Left cardiac atrium (tissue), 4 donors: ENCODE measurements at regions not wholly inside any gene's neighbourhood (a gene's known extent, or its start where the extent isn't known, plus 50 kb on each side); places are given as distances from the start of the nearest gene placed in this dataset.

Experiments used
- ATAC-seq, 2 donors: fragments of 200-7000 bp; cut with Tn5 transposase; one replicate each; pipeline ENCODE4 v1.9.1; 2020; ENCODE audit warnings: mild to moderate bottlenecking in 2 of 2, moderate library complexity in 2 of 2
- DNase-seq: peaks from one replicate; pipeline ENCODE4 v3.0.0-alpha.2; 2020
- intact Hi-C, 2 donors: fragments of 100-400 bp; cut with DNase I; formaldehyde crosslinking; loops; one replicate each; pipeline versions ENCODE4 v1.14.1 to v1.15.1; 2022 to 2023
- donor health status: DM: no; HTN: yes; CAD: no.
- donor health status: DM: no; HTN: yes; CAD: no; lungs with severe emphysema.
- donor health status: DM: yes; HTN: yes; CAD: no.
- donor health status: Dilated cardiomyopathy.

DNA sequence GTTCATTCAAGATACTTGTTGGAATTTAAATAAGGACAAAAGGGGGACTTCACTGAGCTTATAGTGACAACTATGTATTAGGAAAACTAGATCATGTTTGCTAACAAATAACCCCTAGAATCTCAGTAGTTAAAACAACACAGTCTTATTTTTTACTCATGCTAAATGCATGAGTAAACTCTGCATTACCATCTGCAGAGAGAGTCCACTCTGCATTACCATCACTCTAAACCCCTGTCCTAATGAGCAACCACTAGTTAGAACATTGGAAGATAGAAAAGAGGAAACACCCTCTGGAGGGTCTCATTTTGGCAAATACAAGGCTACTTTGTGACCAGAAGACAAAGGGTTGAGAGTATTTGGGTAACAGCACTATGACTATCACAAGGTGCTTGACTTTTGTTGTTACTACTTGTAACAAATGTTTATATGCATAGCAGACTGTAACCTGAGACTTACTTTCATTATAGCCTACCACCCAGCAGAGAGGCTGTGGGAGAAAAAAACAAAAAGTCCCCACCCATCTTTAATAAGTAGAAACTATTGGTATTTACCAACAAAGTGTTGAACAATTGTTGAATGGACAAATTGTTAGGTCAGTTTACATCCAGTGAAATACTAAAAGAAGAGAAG is 99.1 kb downstream of the OXSM start:
- ATAC-seq (no peak), DNase-seq (no peak)
- intact Hi-C loops = no loop called here

DNA sequence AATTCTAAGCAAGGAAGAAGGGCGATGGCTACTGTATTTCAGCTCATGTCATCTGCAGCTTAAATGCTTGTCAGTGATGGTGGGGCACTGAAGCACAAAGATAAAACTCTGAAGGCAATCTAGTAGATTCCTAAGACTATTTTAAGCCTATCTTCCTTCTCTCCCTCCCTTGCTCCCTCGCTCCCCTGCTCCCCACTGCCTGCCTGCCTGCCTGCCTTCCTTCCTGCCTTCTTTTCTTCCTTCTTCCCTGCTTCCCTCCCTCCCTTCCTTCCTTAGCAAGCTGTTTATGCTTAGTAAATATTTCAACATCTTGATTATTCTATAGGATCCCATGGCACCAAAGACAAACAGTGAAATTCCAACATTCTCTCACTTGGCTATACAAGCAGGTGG is 99.6 kb downstream of the OXSM start:
- intact Hi-C loops = no loop called here

DNA sequence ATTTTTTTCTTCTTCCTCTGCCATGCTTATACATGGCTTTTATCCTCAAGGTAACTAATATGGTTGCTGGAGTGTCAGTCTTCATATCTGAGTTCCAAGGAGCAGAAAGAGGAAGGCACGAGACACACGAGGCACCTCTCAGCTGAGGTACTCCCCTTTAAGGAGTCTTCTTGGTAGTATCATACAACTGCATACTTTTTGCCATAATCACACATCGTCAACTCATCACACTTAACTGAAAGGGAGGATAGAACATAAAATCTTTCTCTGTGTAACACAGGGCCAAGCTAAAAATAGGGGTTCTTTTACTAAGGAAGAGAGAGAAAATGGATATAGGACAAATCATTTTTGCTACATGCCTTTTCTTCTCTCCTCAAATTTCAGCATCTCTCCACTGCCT is 104.2 kb downstream of the OXSM start:
- no peak for DNase-seq
- intact Hi-C loops = no loop called here
- ATAC-seq = peak in 1 of 2 donors; percentile 56

More for the DNA sequence above, 99.6 kb downstream of the OXSM start:
- ATAC-seq (no peak), DNase-seq (no peak)

DNA sequence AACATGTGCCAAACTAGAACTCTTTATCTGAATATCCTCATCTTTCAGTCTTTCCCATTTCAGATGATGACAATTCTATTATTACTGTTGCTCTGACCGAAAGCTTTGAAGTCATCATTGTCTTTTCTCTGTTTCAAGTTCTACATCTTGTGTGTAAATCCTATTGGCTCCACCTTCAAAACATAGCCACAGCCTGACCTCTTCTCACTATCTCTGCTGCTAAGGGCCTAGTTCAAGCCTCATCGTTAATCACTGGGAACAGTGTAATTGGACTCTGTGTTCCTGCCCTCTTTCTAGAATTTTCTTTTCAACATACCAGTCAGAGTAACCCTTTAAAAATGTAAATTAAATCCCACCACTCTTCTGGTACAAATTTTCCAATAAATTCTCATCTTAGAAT is 105.1 kb downstream of the OXSM start:
- intact Hi-C loops = no loop called here

DNA sequence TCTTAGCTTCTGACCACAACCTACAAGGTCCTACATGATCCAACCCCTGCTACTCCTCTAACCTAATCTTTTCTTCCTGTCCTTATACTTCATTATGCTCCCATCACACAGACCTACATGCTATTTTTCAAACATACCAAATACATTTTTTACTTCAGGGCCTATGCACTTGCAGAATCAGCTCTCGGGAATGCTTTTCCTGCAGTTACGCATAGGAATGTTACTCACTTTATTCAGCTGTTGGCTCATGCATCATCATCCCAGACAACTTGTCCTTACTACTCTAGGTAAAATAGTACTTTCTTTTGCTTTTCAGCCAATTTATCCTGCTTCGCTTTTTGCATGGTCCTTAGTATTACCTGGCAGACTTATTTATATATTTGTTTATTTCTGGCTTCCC is 105.6 kb downstream of the OXSM start:
- intact Hi-C loops = no loop called here
- ATAC-seq (no peak), DNase-seq (no peak)

More for the DNA sequence above, 105.1 kb downstream of the OXSM start:
- DNase-seq (no peak), ATAC-seq (no peak)

DNA sequence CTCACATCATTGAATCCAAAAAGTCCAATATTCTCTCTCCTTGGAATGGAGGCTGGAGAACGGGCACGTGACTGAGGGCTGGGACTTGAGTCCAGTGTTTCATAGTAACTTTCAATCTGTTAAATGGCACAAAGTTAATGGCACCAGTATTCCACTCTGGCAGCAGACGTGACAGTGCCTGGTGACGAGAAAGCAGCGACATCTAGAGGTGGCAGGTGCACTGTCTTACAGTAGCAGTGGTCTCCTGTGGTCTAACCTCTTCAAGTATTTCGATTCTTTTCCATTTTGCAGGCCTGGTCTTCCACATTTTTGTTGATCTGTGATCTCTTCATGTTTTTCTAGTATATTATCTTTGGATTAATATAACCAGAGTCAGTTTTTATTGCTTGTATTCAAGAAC is 107.1 kb downstream of the OXSM start:
- ATAC-seq (no peak), DNase-seq (no peak)
- intact Hi-C loops = no loop called here

DNA sequence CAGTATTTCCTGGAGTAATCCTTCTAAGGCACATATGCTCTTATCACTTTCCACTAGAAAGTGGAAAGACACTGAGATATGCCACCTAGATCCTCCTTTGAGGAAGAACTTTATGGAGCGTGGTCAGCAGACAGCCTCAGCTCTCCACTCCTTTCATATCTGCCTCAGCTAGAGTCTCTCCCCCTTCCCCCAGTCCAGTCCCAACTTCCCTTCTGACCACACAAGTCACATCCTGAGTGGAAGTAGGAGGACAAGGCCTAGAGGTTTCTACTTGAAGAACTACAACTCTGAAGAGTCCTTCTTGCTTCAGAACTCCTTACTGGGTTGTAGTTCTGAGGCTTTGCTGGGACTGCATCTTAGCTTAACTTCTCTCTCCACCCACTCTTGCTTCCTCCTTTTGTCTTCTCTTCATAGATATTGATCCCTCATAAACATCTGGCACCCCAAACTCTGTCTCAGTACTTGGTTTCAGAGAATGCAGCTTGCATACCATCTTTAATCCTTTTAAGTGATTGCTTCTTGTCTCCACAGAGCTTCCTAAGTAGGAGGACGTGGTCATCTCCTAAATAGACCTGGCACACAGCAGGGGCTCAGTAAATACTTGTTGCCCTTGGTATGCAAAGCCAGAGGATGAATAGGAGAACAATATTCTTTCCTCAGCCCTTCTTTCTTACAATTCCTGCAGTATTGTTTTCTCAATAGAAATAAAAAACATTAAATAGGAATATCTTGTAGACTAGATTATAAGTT is 109.6 kb downstream of the OXSM start:
- intact Hi-C loops = loop anchor here (5.0 to 10.0 kb wide), 3 partner anchors 215 to 815 kb away; no protein-coding TSS in a partner anchor
- no peak for DNase-seq
- ATAC-seq = no peak

DNA sequence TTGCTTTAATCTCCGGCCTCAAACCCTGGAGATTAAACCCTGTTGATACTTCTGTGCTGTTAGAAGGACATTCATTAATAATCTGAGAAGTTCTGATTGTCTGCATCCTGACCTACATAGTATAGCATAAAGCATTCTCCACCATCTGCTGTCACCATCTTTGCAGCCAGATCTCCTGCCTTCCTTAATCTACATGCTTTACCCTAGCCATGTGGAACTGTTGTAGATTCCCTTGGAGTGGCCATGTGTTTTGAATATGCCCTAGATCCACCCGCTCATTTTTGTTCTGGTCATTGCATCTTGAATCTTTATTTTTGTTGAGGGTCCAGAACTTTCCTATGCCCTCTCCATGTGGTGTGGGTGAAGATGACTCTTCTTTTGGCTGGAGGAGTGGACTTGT is 110.3 kb downstream of the OXSM start:
- intact Hi-C loops = loop anchor here (5.0 to 10.0 kb wide), 3 partner anchors 215 to 815 kb away; no protein-coding TSS in a partner anchor
- ATAC-seq (no peak), DNase-seq (no peak)

DNA sequence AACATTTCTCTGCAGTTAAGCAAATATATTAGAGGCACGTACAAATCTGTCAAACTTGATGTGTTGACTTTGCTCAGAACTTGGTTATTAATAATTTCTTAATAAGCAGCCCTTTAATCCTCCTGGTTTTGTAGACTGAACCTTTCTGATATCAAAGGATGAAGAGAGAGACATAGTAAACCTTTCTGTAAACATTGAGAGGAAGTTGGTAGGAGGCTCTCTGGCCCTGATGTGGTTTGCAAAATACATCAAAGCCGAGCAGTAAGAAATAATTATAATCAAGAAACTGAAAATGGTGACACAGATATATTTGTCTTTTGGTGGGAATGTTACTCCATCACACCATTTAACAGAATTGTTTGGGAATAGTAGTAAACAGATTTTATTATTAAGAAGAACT is 111.9 kb downstream of the OXSM start:
- ATAC-seq (no peak), DNase-seq (no peak)
- intact Hi-C loops = loop anchor here (5.0 to 10.0 kb wide), 3 partner anchors 213 to 813 kb away; no protein-coding TSS in a partner anchor

DNA sequence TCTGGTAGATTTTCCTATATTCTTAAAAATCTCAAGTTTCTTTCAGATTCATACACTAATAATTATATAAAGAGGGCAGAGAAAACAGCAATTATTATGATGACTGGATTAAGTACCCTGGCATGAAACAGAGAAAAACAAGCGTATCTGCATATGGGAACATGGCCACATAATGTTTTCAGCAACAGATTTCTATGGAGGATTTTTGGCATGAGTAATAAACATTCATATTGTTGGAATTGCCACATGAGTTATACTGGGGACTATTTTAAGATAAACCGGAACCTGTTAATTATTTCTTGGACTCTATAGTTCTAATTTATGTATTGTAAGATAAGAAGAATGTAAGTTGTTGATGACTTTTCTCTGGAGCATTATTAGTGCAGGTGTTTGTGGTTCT is 112.7 kb downstream of the OXSM start:
- ATAC-seq (no peak), DNase-seq (no peak)
- intact Hi-C loops = loop anchor here (5.0 to 10.0 kb wide), 3 partner anchors 212 to 812 kb away; no protein-coding TSS in a partner anchor

DNA sequence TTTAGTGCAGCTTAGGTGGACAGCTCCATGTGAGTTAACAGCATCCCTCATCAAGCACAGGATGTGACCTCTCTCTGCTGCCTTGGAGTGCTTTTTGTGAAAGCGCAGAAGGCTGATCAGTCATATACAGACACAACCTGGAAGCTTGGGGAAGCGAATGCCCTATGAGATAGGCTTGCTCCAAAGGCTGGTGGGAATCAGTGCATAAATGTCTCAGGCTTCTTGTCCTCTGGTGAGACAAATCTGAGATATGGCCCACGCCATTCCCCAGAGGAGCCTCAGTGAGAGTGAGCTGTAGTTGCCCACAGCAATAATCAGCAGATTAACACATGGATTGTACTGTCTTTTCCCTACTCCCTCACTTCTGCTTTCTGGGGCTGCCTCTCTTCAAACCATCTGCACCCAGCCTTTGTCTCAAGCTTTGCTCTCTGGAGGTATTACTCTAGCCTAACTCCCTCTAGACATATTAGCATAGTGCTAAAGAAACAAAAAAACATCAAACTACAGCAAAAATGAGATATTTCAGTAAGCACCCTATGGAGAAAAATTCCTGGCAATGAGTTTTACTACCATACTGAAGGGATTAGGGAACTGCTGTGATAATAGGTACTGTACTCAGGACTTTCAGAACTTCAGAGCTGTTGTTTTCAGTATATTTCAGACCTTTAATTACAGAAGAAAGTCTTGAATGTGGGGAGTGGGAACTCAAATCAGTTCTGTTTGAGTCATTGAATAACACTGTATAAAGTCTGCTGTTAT is 113.7 kb downstream of the OXSM start:
- ATAC-seq = no peak
- intact Hi-C loops = loop anchor here (2.0 to 10.0 kb wide), 4 partner anchors 211 to 811 kb away; no protein-coding TSS in a partner anchor

DNA sequence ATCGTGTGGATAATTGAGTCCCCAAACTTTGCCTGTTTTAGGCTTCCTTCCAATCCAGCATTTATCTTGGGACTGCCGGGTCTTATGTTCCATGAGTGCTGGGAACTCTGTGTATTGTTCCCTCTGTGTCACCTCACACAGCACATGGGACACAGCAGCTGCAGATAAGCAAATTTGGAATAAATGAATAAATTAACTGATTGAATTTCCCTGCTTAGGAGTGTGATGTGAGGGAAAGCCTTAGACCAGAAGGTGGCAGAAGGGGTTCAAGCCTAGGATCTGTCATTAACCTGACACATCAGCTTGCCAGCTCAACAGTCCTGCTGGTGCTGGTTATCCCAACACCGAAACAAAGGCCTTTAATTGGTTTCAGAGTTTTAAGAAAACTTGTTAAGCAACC is 114.3 kb downstream of the OXSM start:
- ATAC-seq (peak; percentile 55 to 56), DNase-seq (no peak)
- intact Hi-C loops = loop anchor here (2.0 to 10.0 kb wide), 4 partner anchors 211 to 811 kb away; no protein-coding TSS in a partner anchor

More for the DNA sequence above, 113.7 kb downstream of the OXSM start:
- no peak for DNase-seq

DNA sequence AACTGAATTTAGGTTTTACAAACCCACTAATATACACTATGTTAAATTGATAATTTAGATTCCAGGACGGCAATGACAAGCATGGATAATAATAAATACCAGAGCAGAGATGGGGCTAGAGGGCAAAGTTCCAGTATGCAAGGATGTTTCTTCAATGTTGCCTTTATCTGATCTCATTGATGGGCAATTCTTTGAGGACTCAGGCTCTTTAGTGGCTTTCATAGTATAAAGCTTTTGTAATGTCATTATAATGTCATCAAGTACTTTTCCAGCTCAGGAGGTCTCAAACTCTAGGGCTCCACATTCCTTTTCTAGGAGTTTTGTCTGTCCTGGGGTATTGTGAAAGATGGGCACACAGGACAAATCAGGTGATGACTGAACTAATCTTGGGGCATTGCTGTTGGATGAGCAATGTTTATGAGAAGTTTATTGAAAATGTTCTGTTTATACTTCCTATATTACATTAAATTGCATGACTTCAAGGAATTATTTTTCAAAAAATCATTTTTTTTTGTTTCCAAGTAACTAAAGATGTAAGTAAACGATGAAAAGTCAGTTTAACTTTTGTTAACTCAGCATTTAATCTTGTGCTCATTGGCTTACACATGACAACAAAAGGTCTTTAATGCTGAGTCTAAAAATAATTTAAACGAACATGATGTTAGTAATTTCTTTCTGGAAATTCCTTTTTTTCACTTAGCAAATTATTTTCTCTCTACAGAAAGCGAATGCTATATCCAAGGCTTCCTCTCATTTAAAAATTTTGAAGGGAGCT is 116.4 kb downstream of the OXSM start:
- intact Hi-C loops = loop anchor here in 1 of 2 donors (10.0 kb wide), 2 partner anchors 208 to 808 kb away; no protein-coding TSS in a partner anchor
- no peak for DNase-seq
- no peak for ATAC-seq

DNA sequence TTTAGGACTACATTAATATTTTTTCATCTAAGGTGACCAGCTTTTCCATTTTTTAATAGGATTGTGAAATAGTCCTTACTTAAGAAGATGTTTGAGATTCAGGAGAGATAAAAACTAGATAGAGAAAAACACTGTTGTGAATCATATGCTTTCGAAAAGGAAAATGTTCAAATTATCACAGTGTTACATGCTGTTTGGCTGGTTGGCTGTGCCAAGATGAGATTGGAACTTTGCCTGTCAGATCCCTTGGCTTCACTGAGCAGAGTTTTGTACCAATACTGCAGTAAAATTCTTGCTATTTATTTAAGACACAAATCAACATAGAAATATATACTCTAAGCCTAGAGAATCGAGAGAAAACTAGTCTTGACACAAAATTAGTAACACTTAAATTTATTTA is 117.2 kb downstream of the OXSM start:
- DNase-seq = no peak
- intact Hi-C loops = loop anchor here in 1 of 2 donors (10.0 kb wide), 2 partner anchors 208 to 808 kb away; no protein-coding TSS in a partner anchor
- peak in 1 of 2 donors; percentile 17 for ATAC-seq

DNA sequence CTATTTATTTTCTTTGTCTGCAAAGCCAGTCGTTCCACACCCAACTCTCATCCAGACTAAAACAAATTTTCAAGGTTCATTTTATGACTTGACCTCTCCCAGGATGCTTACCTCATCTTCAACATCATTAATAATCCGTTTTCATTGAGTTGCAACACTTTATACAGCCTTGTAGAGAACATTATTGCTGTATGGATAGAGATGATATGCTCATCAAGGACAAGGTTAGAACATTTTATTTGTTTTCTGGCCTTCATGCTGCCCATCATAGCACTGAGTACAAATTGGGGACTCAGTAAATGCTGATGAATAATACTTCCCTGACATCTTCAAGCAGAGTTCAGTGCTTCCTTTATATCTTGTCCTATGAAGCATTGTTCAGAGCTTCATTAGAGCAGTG is 120.2 kb downstream of the OXSM start:
- no peak for ATAC-seq
- intact Hi-C loops = no loop called here
- DNase-seq = no peak

DNA sequence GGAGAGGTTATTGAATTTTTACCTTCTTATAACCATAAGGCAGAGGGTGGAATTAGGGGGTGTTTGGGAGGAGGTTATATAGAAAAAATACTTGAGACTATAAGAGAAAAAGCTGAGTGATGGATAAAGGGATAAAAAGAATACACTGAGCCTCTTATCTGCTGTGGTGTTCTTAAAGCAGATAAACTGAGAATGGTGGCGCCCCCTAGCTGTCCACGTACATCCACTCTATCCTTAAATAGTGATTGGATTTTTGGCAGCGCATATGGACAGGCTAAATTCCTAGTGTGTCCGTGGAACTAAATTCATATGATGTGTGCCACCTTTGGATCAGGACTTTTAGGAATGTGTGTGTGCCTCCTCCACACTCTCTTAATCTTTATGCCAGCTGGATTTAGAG is 121.1 kb downstream of the OXSM start:
- no peak for DNase-seq
- ATAC-seq = no peak
- intact Hi-C loops = no loop called here

DNA sequence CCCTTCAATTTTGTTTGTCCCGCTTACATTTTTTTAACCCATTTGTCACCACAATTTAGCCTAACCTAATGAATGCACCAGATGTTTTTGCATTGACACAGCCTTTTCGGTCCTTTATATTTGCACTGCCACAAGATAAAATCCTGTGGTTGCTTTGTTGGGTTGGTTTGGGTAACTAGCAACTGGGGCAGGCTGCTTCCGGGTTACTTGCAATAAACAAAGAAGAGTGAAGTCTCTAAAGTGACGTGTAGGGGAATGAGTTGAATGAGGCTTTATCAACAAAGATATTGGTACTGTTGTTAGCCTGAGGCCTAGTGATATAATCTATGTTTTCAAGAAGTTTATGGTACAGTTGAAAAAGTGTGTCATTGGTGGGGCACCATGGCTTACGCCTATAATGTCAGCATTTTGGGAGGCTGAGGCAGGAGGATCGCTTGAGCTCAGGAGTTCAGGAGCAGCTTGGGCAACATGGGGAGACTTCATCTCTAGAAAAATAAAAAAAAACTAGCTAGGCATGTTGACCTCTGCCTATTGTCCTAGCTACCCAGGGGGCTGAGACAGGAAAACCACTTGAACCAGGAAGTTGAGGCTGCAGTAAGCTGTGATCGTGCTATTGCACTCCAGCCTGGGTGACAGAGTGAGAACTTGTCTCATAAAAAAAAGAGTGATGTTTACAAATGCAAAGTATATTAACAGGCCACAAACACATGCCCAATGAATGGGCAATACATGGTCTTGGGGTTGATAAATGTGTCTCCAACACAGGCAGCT is 121.8 kb downstream of the OXSM start:
- intact Hi-C loops = no loop called here
- ATAC-seq (no peak), DNase-seq (no peak)

DNA sequence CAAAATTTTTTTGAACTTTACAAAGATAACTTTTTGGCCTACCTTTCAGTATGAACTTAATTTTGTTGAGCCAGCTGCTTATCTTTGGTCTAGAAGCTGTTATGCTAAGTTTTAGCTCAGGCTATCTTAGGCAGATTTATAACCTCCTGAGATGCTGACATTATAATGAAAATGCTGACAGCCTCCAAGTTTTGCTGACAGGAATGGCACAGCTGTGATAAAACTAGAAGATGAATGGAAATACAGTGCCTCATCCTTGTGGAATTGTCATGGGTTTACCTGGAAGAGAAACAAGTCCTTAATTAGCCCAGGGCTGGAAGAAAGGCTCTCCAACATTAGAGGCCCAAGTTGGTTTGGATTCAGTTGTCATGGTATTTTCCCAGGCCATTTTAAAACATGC is 123.3 kb downstream of the OXSM start:
- intact Hi-C loops = no loop called here
- DNase-seq = no peak
- no peak for ATAC-seq
